PC-3 (cell line): ENCODE measurements at regions not wholly inside any gene's neighbourhood (a gene's known extent, or its start where the extent isn't known, plus 50 kb on each side); places are given as distances from the start of the nearest gene placed in this dataset.

ENCODE experiments used
- ATAC-seq: fragments of 200-7000 bp; cut with Tn5 transposase; 2 replicates; pipeline ENCODE4 v1.9.1; 2020; ENCODE audit warnings: mild to moderate bottlenecking, moderate library complexity
- BruUV-seq: library from RNA; stranded (reverse); fragments of 400-500 nt; replicated peaks from 2 replicates; lab custom pipeline; 2021; lab: Mats Ljungman, UMichigan
- CTCF ChIA-PET: fragments of 300-600 bp; sonication (Branson Sonifier 250); formaldehyde crosslinking; loops from one replicate; lab custom pipeline; 2022; ENCODE audit warnings: antibody characterized with exemption; lab: Charles Lee
- POLR2A ChIA-PET: fragments of 300-600 bp; sonication (Branson Sonifier 250); formaldehyde crosslinking; loops from one replicate; lab custom pipeline; 2022; ENCODE audit warnings: antibody characterized with exemption; ENCODE audit not compliant: unreplicated experiment; lab: Charles Lee
- DNase-seq: peaks from one replicate; pipeline ENCODE4 v3.0.0-alpha.2; 2015
- H2AFZ ChIP-seq: fragments of 300-600 bp; sonication (generic); 2 replicates; pipeline ENCODE4 v1.6.0; 2016; ENCODE audit warnings: antibody characterized with exemption, low read length
- H3F3A ChIP-seq: fragments of 300-600 bp; sonication (generic); one replicate; pipeline ENCODE4 v1.6.0; 2017; ENCODE audit warnings: antibody characterized with exemption, low read length, control low read depth, mild to moderate bottlenecking; ENCODE audit not compliant: unreplicated experiment
- H3K27ac ChIP-seq: fragments of 300-600 bp; sonication (generic); 2 replicates; pipeline ENCODE4 v1.5.1; 2016; ENCODE audit warnings: mild to moderate bottlenecking, low read length
- H3K27me3 ChIP-seq: fragments of 300-600 bp; sonication (generic); 2 replicates; pipeline ENCODE4 v1.6.1; 2016; ENCODE audit warnings: low read length, mixed read lengths
- H3K36me3 ChIP-seq: fragments of 300-600 bp; sonication (generic); 2 replicates; pipeline ENCODE4 v1.6.1; 2016; ENCODE audit warnings: low read depth, mixed run types, low read length, mixed read lengths
- H3K4me1 ChIP-seq: fragments of 300-600 bp; sonication (generic); 2 replicates; pipeline ENCODE4 v1.5.1; 2016; ENCODE audit warnings: low read length; ENCODE audit not compliant: insufficient read depth
- H3K4me2 ChIP-seq: fragments of 300-600 bp; sonication (generic); 2 replicates; pipeline ENCODE4 v1.6.0; 2016; ENCODE audit warnings: low read length
- H3K4me3 ChIP-seq: fragments of 300-600 bp; sonication (generic); 2 replicates; pipeline ENCODE4 v1.5.1; 2016; ENCODE audit warnings: mild to moderate bottlenecking, low read length, mixed read lengths
- H3K79me2 ChIP-seq: fragments of 300-600 bp; sonication (generic); 2 replicates; pipeline ENCODE4 v1.6.1; 2017; ENCODE audit warnings: low read length, mixed read lengths
- H3K9ac ChIP-seq: fragments of 300-600 bp; sonication (generic); 2 replicates; pipeline ENCODE4 v1.6.0; 2016; ENCODE audit warnings: mild to moderate bottlenecking, low read length
- H3K9me2 ChIP-seq: fragments of 300-600 bp; sonication (generic); replicated peaks from 2 replicates; pipeline ENCODE4 v1.6.1; 2016; ENCODE audit warnings: mixed run types, low read length, mixed read lengths
- H3K9me3 ChIP-seq: fragments of 300-600 bp; sonication (generic); 2 replicates; pipeline ENCODE4 v1.6.1; 2016; ENCODE audit warnings: low read length, mixed read lengths
- H4K20me1 ChIP-seq: fragments of 300-600 bp; sonication (generic); 2 replicates; pipeline ENCODE4 v1.6.1; 2016; ENCODE audit warnings: low read length, mixed read lengths
- EZH2 ChIP-seq: fragments of 300-600 bp; sonication (generic); IDR thresholded peaks from one replicate; pipeline ENCODE4 v1.6.1; 2017; ENCODE audit warnings: antibody characterized with exemption, mild to moderate bottlenecking, low read length; ENCODE audit not compliant: unreplicated experiment
- EZH2phosphoT487 ChIP-seq: fragments of 300-600 bp; sonication (generic); IDR thresholded peaks from 2 replicates; pipeline ENCODE4 v1.6.1; 2018; ENCODE audit warnings: mild to moderate bottlenecking, antibody characterized with exemption, low read length, borderline replicate concordance
- intact Hi-C: fragments of 100-400 bp; cut with micrococcal nuclease; formaldehyde crosslinking; loops from 2 replicates; pipeline ENCODE4 v1.9.0; 2023
- TF ChIP-seq, protein P1 (sequence below): fragments of 300-600 bp; sonication (generic); conservative IDR thresholded peaks from 2 replicates; pipeline ENCODE4 v1.5.1; 2017; ENCODE audit warnings: antibody characterized with exemption, low read depth, mild to moderate bottlenecking, low read length

DNA sequence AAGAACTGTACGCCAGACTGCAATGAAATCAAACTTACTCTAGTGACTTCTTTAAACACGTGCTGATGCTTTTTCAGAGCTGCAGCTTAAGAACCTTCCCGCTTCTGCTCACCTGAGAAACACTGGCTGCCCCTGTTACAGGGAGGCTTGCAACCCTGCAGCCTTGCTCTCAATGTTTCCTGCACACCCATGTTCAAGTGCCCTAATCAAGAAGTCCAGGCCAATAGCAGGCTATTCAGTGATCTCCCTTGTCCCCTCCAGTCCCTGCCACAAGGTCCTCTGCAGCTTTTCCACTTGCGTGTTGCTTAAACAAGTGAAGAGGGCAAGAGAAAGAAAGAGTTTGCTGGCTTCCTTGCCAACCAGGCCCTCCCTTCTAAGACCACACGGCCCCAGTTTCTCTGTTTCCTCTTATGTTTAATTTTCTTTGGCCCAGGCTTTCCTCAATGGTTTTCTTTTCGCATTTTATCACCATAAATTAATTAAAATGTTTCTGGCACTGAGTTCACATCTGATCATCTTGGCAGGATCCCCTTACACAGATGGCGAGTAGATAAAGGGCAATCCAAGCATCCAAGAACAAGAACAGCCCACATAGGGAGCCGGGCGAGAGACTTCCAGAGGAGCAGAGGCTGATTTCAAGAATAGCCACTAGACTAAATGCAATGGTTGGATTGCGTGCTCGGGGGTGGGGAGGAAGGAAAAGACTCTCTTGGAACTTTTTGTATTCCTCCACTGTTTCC, 82.3 kb upstream of the CDKN3 start:
- H3K4me2 ChIP-seq = no peak overlapping the region
- H2AFZ ChIP-seq = no peak overlapping the region
- H4K20me1 ChIP-seq = no peaks in the 10 kb centered on the region
- no peak overlapping the region for H3K9ac ChIP-seq
- H3K9me2 ChIP-seq = no peaks in the 10 kb centered on the region
- H3K4me3 ChIP-seq = no peak overlapping the region
- no peak overlapping the region for H3K27ac ChIP-seq
- no peak for ATAC-seq
- intact Hi-C loops = no loop called here
- peaks cover 15% of the 10 kb centered on the region for H3F3A ChIP-seq
- TF ChIP-seq EZH2phosphoT487 (no peak), EZH2 (no peak)
- TF ChIP-seq, protein P1, sequence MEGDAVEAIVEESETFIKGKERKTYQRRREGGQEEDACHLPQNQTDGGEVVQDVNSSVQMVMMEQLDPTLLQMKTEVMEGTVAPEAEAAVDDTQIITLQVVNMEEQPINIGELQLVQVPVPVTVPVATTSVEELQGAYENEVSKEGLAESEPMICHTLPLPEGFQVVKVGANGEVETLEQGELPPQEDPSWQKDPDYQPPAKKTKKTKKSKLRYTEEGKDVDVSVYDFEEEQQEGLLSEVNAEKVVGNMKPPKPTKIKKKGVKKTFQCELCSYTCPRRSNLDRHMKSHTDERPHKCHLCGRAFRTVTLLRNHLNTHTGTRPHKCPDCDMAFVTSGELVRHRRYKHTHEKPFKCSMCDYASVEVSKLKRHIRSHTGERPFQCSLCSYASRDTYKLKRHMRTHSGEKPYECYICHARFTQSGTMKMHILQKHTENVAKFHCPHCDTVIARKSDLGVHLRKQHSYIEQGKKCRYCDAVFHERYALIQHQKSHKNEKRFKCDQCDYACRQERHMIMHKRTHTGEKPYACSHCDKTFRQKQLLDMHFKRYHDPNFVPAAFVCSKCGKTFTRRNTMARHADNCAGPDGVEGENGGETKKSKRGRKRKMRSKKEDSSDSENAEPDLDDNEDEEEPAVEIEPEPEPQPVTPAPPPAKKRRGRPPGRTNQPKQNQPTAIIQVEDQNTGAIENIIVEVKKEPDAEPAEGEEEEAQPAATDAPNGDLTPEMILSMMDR = no peak
- no TSS peak for BruUV-seq
- POLR2A ChIA-PET = no interaction called here
- no peaks in the 10 kb centered on the region for H3K27me3 ChIP-seq
- H3K4me1 ChIP-seq = peaks cover 42% of the 10 kb centered on the region
- no peaks in the 10 kb centered on the region for H3K79me2 ChIP-seq
- H3K9me3 ChIP-seq = no peaks in the 10 kb centered on the region
- no peaks in the 10 kb centered on the region for H3K36me3 ChIP-seq
- CTCF ChIA-PET = no interaction called here
- DNase-seq = no peak

GRCh38 chr14:54316652-54317051, 80.2 kb upstream of the CDKN3 start:
- BruUV-seq = no TSS peak
- intact Hi-C loops = no loop called here
- no peak overlapping the region for H3K4me3 ChIP-seq
- H3K27ac ChIP-seq = no peak overlapping the region
- DNase-seq (no peak), ATAC-seq (no peak)
- H3K4me1 ChIP-seq = peaks cover 21% of the 10 kb centered on the region
- no peak for TF ChIP-seq EZH2phosphoT487
- TF ChIP-seq, protein P1 = no peak
- no peak for TF ChIP-seq EZH2
- CTCF ChIA-PET = no interaction called here
- no peaks in the 10 kb centered on the region for H3K27me3 ChIP-seq
- H3K9me2 ChIP-seq = no peaks in the 10 kb centered on the region
- H3K4me2 ChIP-seq = no peak overlapping the region
- H3K9ac ChIP-seq = no peak overlapping the region
- H3K79me2 ChIP-seq = no peaks in the 10 kb centered on the region
- no peak overlapping the region for H2AFZ ChIP-seq
- no peaks in the 10 kb centered on the region for H4K20me1 ChIP-seq
- H3K36me3 ChIP-seq = no peaks in the 10 kb centered on the region
- H3K9me3 ChIP-seq = no peaks in the 10 kb centered on the region
- POLR2A ChIA-PET = no interaction called here
- H3F3A ChIP-seq = peaks cover 15% of the 10 kb centered on the region

GRCh38 chr14:54317391-54317790, 79.4 kb upstream of the CDKN3 start:
- Histone ChIP-seq H3K4me1 (peaks cover 15% of the 10 kb centered on the region), H3K9ac (no peak overlapping the region), H3K27ac (no peak overlapping the region), H3K4me3 (no peak overlapping the region), H3K4me2 (no peak overlapping the region), H2AFZ (peak overlapping the region; percentile 35; the same call in 1 of the 2 replicates), H3K9me2 (no peaks in the 10 kb centered on the region), H3K9me3 (no peaks in the 10 kb centered on the region), H3K79me2 (no peaks in the 10 kb centered on the region), H3K36me3 (no peaks in the 10 kb centered on the region), H3F3A (peaks cover 14% of the 10 kb centered on the region), H3K27me3 (no peaks in the 10 kb centered on the region), H4K20me1 (no peaks in the 10 kb centered on the region)
- DNase-seq = no peak
- no TSS peak for BruUV-seq
- intact Hi-C loops = no loop called here
- TF ChIP-seq, protein P1 = no peak
- POLR2A ChIA-PET = no interaction called here
- CTCF ChIA-PET = no interaction called here
- no peak for ATAC-seq
